Loucy (cell line): ENCODE measurements at regions not wholly inside any gene's neighbourhood (a gene's known extent, or its start where the extent isn't known, plus 50 kb on each side); places are given as distances from the start of the nearest gene placed in this dataset.

Experiments used
- H2AFZ ChIP-seq: fragments of 200-600 bp; sonication (generic); 2 replicates; pipeline ENCODE4 v1.6.0; 2016; ENCODE audit warnings: antibody characterized with exemption, mild to moderate bottlenecking, low read length, moderate library complexity
- H3F3A ChIP-seq: fragments of 200-600 bp; 2 replicates; pipeline ENCODE4 v1.6.0; 2016; ENCODE audit warnings: antibody characterized with exemption, low read depth, mild to moderate bottlenecking
- H3K27me3 ChIP-seq: fragments of 200-600 bp; sonication (generic); 2 replicates; pipeline ENCODE4 v1.6.1; 2014; ENCODE audit warnings: low read length, mild to moderate bottlenecking; ENCODE audit not compliant: insufficient read depth, poor library complexity, severe bottlenecking
- H3K36me3 ChIP-seq: fragments of 200-600 bp; sonication (generic); 2 replicates; pipeline ENCODE4 v1.6.1; 2016; ENCODE audit warnings: low read length; ENCODE audit not compliant: insufficient read depth
- H3K4me1 ChIP-seq: fragments of 200-600 bp; sonication (generic); 2 replicates; pipeline ENCODE4 v1.5.1; 2014; ENCODE audit warnings: low read length, mild to moderate bottlenecking; ENCODE audit not compliant: insufficient read depth, poor library complexity, severe bottlenecking
- H3K4me2 ChIP-seq: fragments of 200-600 bp; sonication (generic); 2 replicates; pipeline ENCODE4 v1.6.0; 2014; ENCODE audit warnings: antibody characterized with exemption, low read length, low read depth, mild to moderate bottlenecking; ENCODE audit not compliant: poor library complexity, severe bottlenecking
- H3K4me3 ChIP-seq: fragments of 200-600 bp; sonication (generic); 2 replicates; pipeline ENCODE4 v1.5.1; 2014; ENCODE audit warnings: low read length, mild to moderate bottlenecking, mixed read lengths; ENCODE audit not compliant: poor library complexity, severe bottlenecking
- H3K79me2 ChIP-seq: fragments of 200-600 bp; sonication (generic); 2 replicates; pipeline ENCODE4 v1.6.1; 2014; ENCODE audit warnings: low read length; ENCODE audit not compliant: insufficient read depth
- H3K9ac ChIP-seq: fragments of 200-600 bp; sonication (generic); 2 replicates; pipeline ENCODE4 v1.6.0; 2014; ENCODE audit warnings: mild to moderate bottlenecking, low read depth, low read length, moderate library complexity; ENCODE audit not compliant: poor library complexity, severe bottlenecking
- H3K9me2 ChIP-seq: fragments of 200-600 bp; sonication (generic); replicated peaks from 2 replicates; pipeline ENCODE4 v1.6.1; 2016; ENCODE audit warnings: low read depth, low read length, mixed read lengths
- H3K9me3 ChIP-seq: fragments of 200-600 bp; sonication (generic); 2 replicates; pipeline ENCODE4 v1.6.1; 2014; ENCODE audit warnings: mild to moderate bottlenecking, antibody characterized with exemption, low read length, low read depth; ENCODE audit not compliant: insufficient read depth
- H4K20me1 ChIP-seq: fragments of 200-600 bp; sonication (generic); 2 replicates; pipeline ENCODE4 v1.6.0; 2014; ENCODE audit warnings: antibody characterized with exemption, low read length, mild to moderate bottlenecking; ENCODE audit not compliant: insufficient read depth, poor library complexity, severe bottlenecking
- CTCF ChIP-seq: fragments of 200-600 bp; sonication (generic); conservative IDR thresholded peaks from 2 replicates; pipeline ENCODE4 v1.5.1; 2014; ENCODE audit warnings: mild to moderate bottlenecking, antibody characterized with exemption, low read length
- EZH2phosphoT487 ChIP-seq: fragments of 200-600 bp; IDR thresholded peaks from 2 replicates; pipeline ENCODE4 v1.6.1; 2018; ENCODE audit warnings: antibody characterized with exemption, mild to moderate bottlenecking, moderate library complexity, borderline replicate concordance

GRCh38 chr15:29396176-29396811 is 126.7 kb upstream of the NSMCE3 start:
- no peaks in the 10 kb centered on the region for H3K9me3 ChIP-seq
- no peak overlapping the region for H3K9ac ChIP-seq
- H3F3A ChIP-seq = no peaks in the 10 kb centered on the region
- H2AFZ ChIP-seq = no peak overlapping the region
- no peaks in the 10 kb centered on the region for H3K36me3 ChIP-seq
- H3K4me1 ChIP-seq = no peaks in the 10 kb centered on the region
- no peaks in the 10 kb centered on the region for H4K20me1 ChIP-seq
- H3K79me2 ChIP-seq = no peaks in the 10 kb centered on the region
- no peaks in the 10 kb centered on the region for H3K9me2 ChIP-seq
- H3K4me2 ChIP-seq = no peak overlapping the region
- H3K4me3 ChIP-seq = no peak overlapping the region
- TF ChIP-seq CTCF = no peak
- no peak for TF ChIP-seq EZH2phosphoT487
- no peaks in the 10 kb centered on the region for H3K27me3 ChIP-seq

GRCh38 chr15:29393443-29393842 is 123.8 kb upstream of the NSMCE3 start:
- no peaks in the 10 kb centered on the region for H3K9me2 ChIP-seq
- no peaks in the 10 kb centered on the region for H3K79me2 ChIP-seq
- H3K9ac ChIP-seq = no peak overlapping the region
- H3K36me3 ChIP-seq = no peaks in the 10 kb centered on the region
- no peak overlapping the region for H3K4me3 ChIP-seq
- H3K9me3 ChIP-seq = no peaks in the 10 kb centered on the region
- TF ChIP-seq EZH2phosphoT487 = no peak
- no peak for TF ChIP-seq CTCF
- no peaks in the 10 kb centered on the region for H3K27me3 ChIP-seq
- H4K20me1 ChIP-seq = no peaks in the 10 kb centered on the region
- H3F3A ChIP-seq = no peaks in the 10 kb centered on the region
- no peak overlapping the region for H2AFZ ChIP-seq
- no peaks in the 10 kb centered on the region for H3K4me1 ChIP-seq
- H3K4me2 ChIP-seq = no peak overlapping the region

GRCh38 chr15:29392358-29392757 is 122.7 kb upstream of the NSMCE3 start:
- Histone ChIP-seq H3K4me2 (no peak overlapping the region), H3K9me2 (no peaks in the 10 kb centered on the region), H3K4me3 (no peak overlapping the region), H3K9me3 (no peaks in the 10 kb centered on the region), H3K9ac (no peak overlapping the region), H4K20me1 (no peaks in the 10 kb centered on the region), H3K36me3 (no peaks in the 10 kb centered on the region), H3K27me3 (no peaks in the 10 kb centered on the region), H3K79me2 (no peaks in the 10 kb centered on the region), H3K4me1 (no peaks in the 10 kb centered on the region), H2AFZ (no peak overlapping the region), H3F3A (no peaks in the 10 kb centered on the region)
- no peak for TF ChIP-seq CTCF
- no peak for TF ChIP-seq EZH2phosphoT487
